CD4-positive, alpha-beta T cell treated with Interleukin-2 at 100 ng/mL for 4 hours (primary cell): ENCODE measurements at regions not wholly inside any gene's neighbourhood (a gene's known extent, or its start where the extent isn't known, plus 50 kb on each side); places are given as distances from the start of the nearest gene placed in this dataset.

ENCODE experiments used
- DNase-seq: peaks from one replicate; pipeline ENCODE4 v3.0.0-alpha.2; 2020; ENCODE audit warnings: low spot score

GRCh38 chr21:10270211-10270610 is 251.2 kb upstream of the TPTE start:
- peak; percentile 6 for DNase-seq

- DNase-seq: peak; percentile 1
These were observed 249.6 kb upstream of the TPTE start for GRCh38 chr21:10271666-10272207.

GRCh38 chr21:10272216-10272615 is 249.2 kb upstream of the TPTE start:
- no peak for DNase-seq

GRCh38 chr21:10273196-10273595 is 248.2 kb upstream of the TPTE start:
- DNase-seq: no peak

GRCh38 chr21:10273794-10274338 is 247.5 kb upstream of the TPTE start:
- DNase-seq: peak; percentile 14
